ENCODE measurements at regions not wholly inside any gene's neighbourhood (a gene's known extent, or its start where the extent isn't known, plus 50 kb on each side); places are given as distances from the start of the nearest gene placed in this dataset.

DNA sequence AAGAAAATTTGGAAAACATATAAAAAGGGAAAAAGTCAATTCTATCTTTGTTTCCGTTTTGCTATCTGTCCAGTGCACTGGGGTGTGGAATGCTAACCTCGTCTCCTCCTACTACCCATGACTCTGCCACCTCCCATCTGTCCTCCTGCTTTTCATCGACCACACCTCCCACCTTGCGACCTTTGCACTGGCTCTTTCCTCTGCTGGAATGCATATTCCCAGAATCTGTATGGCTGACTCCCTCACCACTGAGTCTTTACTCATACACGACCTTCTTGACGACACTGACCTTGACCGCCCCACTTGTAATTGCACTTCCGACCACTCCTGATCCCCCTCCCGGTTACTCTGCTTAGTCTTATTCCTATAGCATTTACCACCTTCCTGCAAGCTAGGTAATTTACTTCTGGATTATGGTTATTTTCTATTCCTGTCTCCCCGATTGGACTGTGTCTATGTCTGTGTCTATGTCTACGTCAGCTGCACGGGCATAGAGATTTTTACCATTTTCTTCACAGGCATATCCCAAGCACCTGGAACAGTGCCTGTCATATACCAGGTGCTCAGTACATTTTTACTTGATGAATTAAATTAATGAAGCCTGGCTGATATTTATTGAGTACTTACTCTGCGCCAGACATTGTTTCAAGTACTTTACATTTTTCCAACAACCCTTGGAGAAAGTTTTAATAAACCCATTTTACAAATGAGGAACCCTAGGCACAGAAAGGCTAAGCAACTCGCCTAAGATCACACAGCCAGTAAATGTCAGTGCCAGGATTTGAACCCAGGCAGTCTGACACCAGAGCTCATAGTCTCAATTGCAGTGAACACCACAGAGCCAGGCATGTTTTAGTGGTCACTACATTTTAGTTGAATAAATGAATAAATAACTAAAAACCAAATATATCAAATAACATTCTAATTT is 54.0 kb upstream of the SLC22A11 start:
- TF ChIP-seq, protein P1, sequence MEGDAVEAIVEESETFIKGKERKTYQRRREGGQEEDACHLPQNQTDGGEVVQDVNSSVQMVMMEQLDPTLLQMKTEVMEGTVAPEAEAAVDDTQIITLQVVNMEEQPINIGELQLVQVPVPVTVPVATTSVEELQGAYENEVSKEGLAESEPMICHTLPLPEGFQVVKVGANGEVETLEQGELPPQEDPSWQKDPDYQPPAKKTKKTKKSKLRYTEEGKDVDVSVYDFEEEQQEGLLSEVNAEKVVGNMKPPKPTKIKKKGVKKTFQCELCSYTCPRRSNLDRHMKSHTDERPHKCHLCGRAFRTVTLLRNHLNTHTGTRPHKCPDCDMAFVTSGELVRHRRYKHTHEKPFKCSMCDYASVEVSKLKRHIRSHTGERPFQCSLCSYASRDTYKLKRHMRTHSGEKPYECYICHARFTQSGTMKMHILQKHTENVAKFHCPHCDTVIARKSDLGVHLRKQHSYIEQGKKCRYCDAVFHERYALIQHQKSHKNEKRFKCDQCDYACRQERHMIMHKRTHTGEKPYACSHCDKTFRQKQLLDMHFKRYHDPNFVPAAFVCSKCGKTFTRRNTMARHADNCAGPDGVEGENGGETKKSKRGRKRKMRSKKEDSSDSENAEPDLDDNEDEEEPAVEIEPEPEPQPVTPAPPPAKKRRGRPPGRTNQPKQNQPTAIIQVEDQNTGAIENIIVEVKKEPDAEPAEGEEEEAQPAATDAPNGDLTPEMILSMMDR (IDR thresholded peaks at IDR 0.05), result no peak
- no peak for TF ChIP-seq POLR2A (IDR thresholded peaks at IDR 0.05)

All from testis (tissue), 2 donors.